GM12891 (cell line): ENCODE measurements at regions not wholly inside any gene's neighbourhood (a gene's known extent, or its start where the extent isn't known, plus 50 kb on each side); places are given as distances from the start of the nearest gene placed in this dataset.

Source experiments
- PAX5 ChIP-seq: IDR thresholded peaks from 2 replicates; pipeline ENCODE4 v1.6.1; 2011; ENCODE audit warnings: low read length, moderate library complexity, mild to moderate bottlenecking; ENCODE audit not compliant: insufficient read depth, severe bottlenecking
- POLR2A ChIP-seq: IDR thresholded peaks from 2 replicates; pipeline ENCODE4 v1.6.1; 2011; ENCODE audit warnings: low read depth, low read length, control low read depth
- POLR2AphosphoS5 ChIP-seq: IDR thresholded peaks from 2 replicates; pipeline ENCODE4 v1.6.1; 2011; ENCODE audit warnings: low read depth, low read length, control low read depth
- POU2F2 ChIP-seq: IDR thresholded peaks from 2 replicates; pipeline ENCODE4 v1.6.1; 2011; ENCODE audit warnings: low read depth, mild to moderate bottlenecking, control low read depth, low read length, moderate library complexity
- SPI1 ChIP-seq: IDR thresholded peaks from 2 replicates; pipeline ENCODE4 v1.6.1; 2011; ENCODE audit warnings: low read depth, low read length, control low read depth
- TAF1 ChIP-seq: IDR thresholded peaks from 2 replicates; pipeline ENCODE4 v1.6.1; 2011; ENCODE audit warnings: low read depth, low read length, control low read depth

DNA sequence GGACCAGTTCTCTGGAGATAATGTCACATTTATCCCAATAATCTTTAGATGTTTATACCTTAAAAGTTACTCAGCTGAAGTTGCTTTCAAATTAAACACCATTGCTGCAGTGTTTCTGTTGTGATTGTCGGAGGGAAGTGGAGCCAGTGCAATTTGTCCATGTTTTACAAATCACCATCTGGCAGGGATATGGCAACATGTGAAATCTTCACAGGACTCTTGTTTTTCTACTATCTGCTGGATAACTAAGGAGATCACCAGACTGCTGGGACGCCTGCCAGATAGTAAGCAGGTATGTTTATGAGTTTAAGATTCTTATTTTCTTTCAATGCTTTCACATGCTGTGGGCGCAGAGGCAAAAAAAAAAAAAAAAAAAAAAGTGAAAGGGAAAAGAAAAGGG is 100.3 kb upstream of the SOX5 start:
- TF ChIP-seq POLR2A (no peak), SPI1 (no peak), POLR2AphosphoS5 (no peak), TAF1 (no peak), POU2F2 (no peak), PAX5 (no peak)
